MM.1S (cell line): ENCODE measurements at regions not wholly inside any gene's neighbourhood (a gene's known extent, or its start where the extent isn't known, plus 50 kb on each side); places are given as distances from the start of the nearest gene placed in this dataset.

Experiments
- DNase-seq: peaks from one replicate; pipeline ENCODE4 v3.0.0-alpha.2; 2015
- H2AFZ ChIP-seq: fragments of 300-600 bp; sonication (generic); 2 replicates; pipeline ENCODE4 v1.6.0; 2016; ENCODE audit warnings: antibody characterized with exemption, low read length
- H3F3A ChIP-seq: fragments of 300-600 bp; sonication (generic); 2 replicates; pipeline ENCODE4 v1.6.1; 2016; ENCODE audit warnings: mild to moderate bottlenecking, antibody characterized with exemption, low read length, moderate library complexity, mixed read lengths; ENCODE audit not compliant: insufficient read depth
- H3K27ac ChIP-seq: fragments of 300-600 bp; sonication (generic); 2 replicates; pipeline ENCODE4 v1.5.1; 2016; ENCODE audit warnings: mild to moderate bottlenecking, low read length
- H3K27me3 ChIP-seq: fragments of 300-600 bp; sonication (generic); replicated peaks from 2 replicates; pipeline ENCODE4 v1.6.0; 2016; ENCODE audit warnings: low read length; ENCODE audit not compliant: insufficient read depth
- H3K36me3 ChIP-seq: fragments of 300-600 bp; sonication (generic); replicated peaks from 2 replicates; pipeline ENCODE4 v1.6.1; 2016; ENCODE audit warnings: mild to moderate bottlenecking, low read length, mixed read lengths; ENCODE audit not compliant: insufficient read depth
- H3K4me1 ChIP-seq: fragments of 300-600 bp; sonication (generic); 2 replicates; pipeline ENCODE4 v1.6.1; 2016; ENCODE audit warnings: low read length, mixed read lengths
- H3K4me2 ChIP-seq: fragments of 300-600 bp; sonication (generic); 2 replicates; pipeline ENCODE4 v1.6.0; 2016; ENCODE audit warnings: low read depth, low read length
- H3K4me3 ChIP-seq: fragments of 300-600 bp; sonication (generic); 2 replicates; pipeline ENCODE4 v1.5.1; 2016; ENCODE audit warnings: low read length, mixed read lengths
- H3K79me2 ChIP-seq: fragments of 300-600 bp; sonication (generic); 2 replicates; pipeline ENCODE4 v1.6.1; 2016; ENCODE audit warnings: mixed run types, low read length, mixed read lengths
- H3K9ac ChIP-seq: fragments of 300-600 bp; sonication (generic); 2 replicates; pipeline ENCODE4 v1.6.1; 2016; ENCODE audit warnings: low read length, mixed read lengths
- H3K9me2 ChIP-seq: fragments of 300-600 bp; sonication (generic); replicated peaks from 2 replicates; pipeline ENCODE4 v1.6.1; 2016; ENCODE audit warnings: mild to moderate bottlenecking, low read length, mixed read lengths; ENCODE audit not compliant: insufficient read depth
- H3K9me3 ChIP-seq: fragments of 300-600 bp; sonication (generic); replicated peaks from 2 replicates; pipeline ENCODE4 v1.6.1; 2016; ENCODE audit warnings: mild to moderate bottlenecking, low read length, mixed read lengths; ENCODE audit not compliant: insufficient read depth
- H4K20me1 ChIP-seq: fragments of 300-600 bp; sonication (generic); 2 replicates; pipeline ENCODE4 v1.6.1; 2016; ENCODE audit warnings: mild to moderate bottlenecking, low read length, moderate library complexity, mixed read lengths; ENCODE audit not compliant: insufficient read depth
- CTCF ChIP-seq: fragments of 300-600 bp; sonication (generic); IDR thresholded peaks from 2 replicates; pipeline ENCODE4 v1.5.1; 2016; ENCODE audit warnings: antibody characterized with exemption, low read length, mixed read lengths
- EZH2 ChIP-seq: fragments of 300-600 bp; sonication (generic); optimal IDR thresholded peaks from 2 replicates; pipeline ENCODE3; 2017; ENCODE audit warnings: low read depth, mild to moderate bottlenecking, antibody characterized with exemption, low read length, mixed read lengths
- EZH2phosphoT487 ChIP-seq: fragments of 300-600 bp; sonication (generic); IDR thresholded peaks from 2 replicates; pipeline ENCODE4 v1.6.1; 2018; ENCODE audit warnings: antibody characterized with exemption, low read length

- H3K27ac ChIP-seq: peak overlapping the region; percentile 6; the same call in 1 of the 2 replicates
- TF ChIP-seq EZH2 (no peak), EZH2phosphoT487 (no peak), CTCF (no peak)
- peaks cover 16% of the 10 kb centered on the region for H3K4me1 ChIP-seq
- no peaks in the 10 kb centered on the region for H3K79me2 ChIP-seq
- no peaks in the 10 kb centered on the region for H3K36me3 ChIP-seq
- H3K9me3 ChIP-seq: no peaks in the 10 kb centered on the region
- H4K20me1 ChIP-seq: no peaks in the 10 kb centered on the region
- no peak overlapping the region for H3K4me3 ChIP-seq
- no peak overlapping the region for H3K9ac ChIP-seq
- peak overlapping the region; percentile 56 for H3K4me2 ChIP-seq
- H3K9me2 ChIP-seq: no peaks in the 10 kb centered on the region
- peaks cover 6% of the 10 kb centered on the region; the same call in 1 of the 2 replicates for H3F3A ChIP-seq
- peak; percentile 61 for DNase-seq
- 0 out of 2 replicates have a peak overlapping the region, but pooled peaks have one; percentile 8 for H2AFZ ChIP-seq
- no peaks in the 10 kb centered on the region for H3K27me3 ChIP-seq
Observed at GRCh38 chr3:113153499-113154107, 57.8 kb upstream of the BOC start.

- Histone ChIP-seq H3K9me3 (no peaks in the 10 kb centered on the region), H3K27ac (no peak overlapping the region), H3K4me3 (no peak overlapping the region), H2AFZ (no peak overlapping the region), H3K27me3 (no peaks in the 10 kb centered on the region), H3F3A (peaks cover 6% of the 10 kb centered on the region; the same call in 1 of the 2 replicates), H3K9me2 (no peaks in the 10 kb centered on the region), H3K4me1 (peaks cover 16% of the 10 kb centered on the region), H3K4me2 (no peak overlapping the region), H4K20me1 (no peaks in the 10 kb centered on the region), H3K9ac (no peak overlapping the region), H3K79me2 (no peaks in the 10 kb centered on the region), H3K36me3 (no peaks in the 10 kb centered on the region)
- TF ChIP-seq EZH2phosphoT487 (no peak), CTCF (no peak), EZH2 (no peak)
- no peak for DNase-seq
Observed at GRCh38 chr3:113156816-113157333, 54.5 kb upstream of the BOC start.

GRCh38 chr3:113157408-113158030 lies 53.8 kb upstream of the BOC start:
- Histone ChIP-seq H4K20me1 (no peaks in the 10 kb centered on the region), H3K79me2 (no peaks in the 10 kb centered on the region), H3K9ac (no peak overlapping the region), H3K9me2 (no peaks in the 10 kb centered on the region), H3K9me3 (no peaks in the 10 kb centered on the region), H3K4me2 (no peak overlapping the region), H3K27me3 (no peaks in the 10 kb centered on the region), H3K4me3 (no peak overlapping the region), H3F3A (peaks cover 6% of the 10 kb centered on the region; the same call in 1 of the 2 replicates), H3K27ac (no peak overlapping the region), H3K4me1 (peaks cover 15% of the 10 kb centered on the region), H2AFZ (no peak overlapping the region), H3K36me3 (no peaks in the 10 kb centered on the region)
- no peak for DNase-seq
- TF ChIP-seq EZH2phosphoT487: no peak
- no peak for TF ChIP-seq CTCF
- no peak for TF ChIP-seq EZH2
